SJCRH30 (cell line): ENCODE measurements at regions not wholly inside any gene's neighbourhood (a gene's known extent, or its start where the extent isn't known, plus 50 kb on each side); places are given as distances from the start of the nearest gene placed in this dataset.

Source experiments
- DNase-seq, 2 experiments: peaks; one replicate each; pipeline ENCODE4 v3.0.0-alpha.2; 2015 to 2020
- H3K27ac ChIP-seq: fragments of 250-450 bp; sonication (Bioruptor Pico); 2 replicates; pipeline ENCODE4 v1.5.1; 2020; ENCODE audit warnings: mild to moderate bottlenecking, moderate library complexity
- H3K27me3 ChIP-seq: fragments of 250-450 bp; sonication (Bioruptor Pico); 2 replicates; pipeline ENCODE4 v1.5.1; 2020; ENCODE audit warnings: mild to moderate bottlenecking, moderate library complexity
- H3K36me3 ChIP-seq: fragments of 250-450 bp; sonication (Bioruptor Pico); 2 replicates; pipeline ENCODE4 v1.5.1; 2020; ENCODE audit warnings: mild to moderate bottlenecking, moderate library complexity
- H3K4me1 ChIP-seq: fragments of 250-450 bp; sonication (Bioruptor Pico); 2 replicates; pipeline ENCODE4 v1.5.1; 2020; ENCODE audit warnings: mild to moderate bottlenecking, moderate library complexity
- H3K4me3 ChIP-seq: fragments of 250-450 bp; sonication (Bioruptor Pico); 2 replicates; pipeline ENCODE4 v1.5.1; 2020; ENCODE audit warnings: mild to moderate bottlenecking, moderate library complexity
- H3K9me3 ChIP-seq: fragments of 250-450 bp; sonication (Bioruptor Pico); replicated peaks from 2 replicates; pipeline ENCODE4 v1.5.1; 2020; ENCODE audit warnings: mild to moderate bottlenecking, moderate library complexity

- no peak for DNase-seq
- H3K27ac ChIP-seq, result no peak overlapping the region
- no peaks in the 10 kb centered on the region for H3K4me1 ChIP-seq
- no peak overlapping the region for H3K4me3 ChIP-seq
- no peaks in the 10 kb centered on the region for H3K36me3 ChIP-seq
- H3K27me3 ChIP-seq, result no peaks in the 10 kb centered on the region
- H3K9me3 ChIP-seq, result no peaks in the 10 kb centered on the region
These were observed 1023.5 kb upstream of the B3GALT2 start for GRCh38 chr1:194209920-194210319.

GRCh38 chr1:194208674-194209073 is 1022.3 kb upstream of the B3GALT2 start:
- Histone ChIP-seq H3K36me3 (no peaks in the 10 kb centered on the region), H3K9me3 (no peaks in the 10 kb centered on the region), H3K4me3 (no peak overlapping the region), H3K27ac (no peak overlapping the region), H3K4me1 (no peaks in the 10 kb centered on the region), H3K27me3 (no peaks in the 10 kb centered on the region)
- no peak for DNase-seq

- no peaks in the 10 kb centered on the region for H3K36me3 ChIP-seq
- no peaks in the 10 kb centered on the region for H3K9me3 ChIP-seq
- no peak for DNase-seq
- H3K4me3 ChIP-seq, result no peak overlapping the region
- H3K27ac ChIP-seq, result no peak overlapping the region
- H3K27me3 ChIP-seq, result no peaks in the 10 kb centered on the region
- H3K4me1 ChIP-seq, result no peaks in the 10 kb centered on the region
These were observed 1010.1 kb upstream of the B3GALT2 start for GRCh38 chr1:194196562-194196961.

- H3K4me1 ChIP-seq, result no peaks in the 10 kb centered on the region
- H3K27me3 ChIP-seq, result no peaks in the 10 kb centered on the region
- H3K27ac ChIP-seq, result no peak overlapping the region
- H3K9me3 ChIP-seq, result no peaks in the 10 kb centered on the region
- H3K36me3 ChIP-seq, result no peaks in the 10 kb centered on the region
- peak in 1 of 2 experiments; percentile 12 for DNase-seq
- no peak overlapping the region for H3K4me3 ChIP-seq
These were observed 1008.3 kb upstream of the B3GALT2 start for GRCh38 chr1:194194724-194195123.

GRCh38 chr1:194184974-194185373 is 998.6 kb upstream of the B3GALT2 start:
- Histone ChIP-seq H3K9me3 (no peaks in the 10 kb centered on the region), H3K4me1 (no peaks in the 10 kb centered on the region), H3K27me3 (no peaks in the 10 kb centered on the region), H3K4me3 (no peak overlapping the region), H3K36me3 (no peaks in the 10 kb centered on the region), H3K27ac (no peak overlapping the region)
- no peak for DNase-seq

GRCh38 chr1:194184425-194184824 is 998.0 kb upstream of the B3GALT2 start:
- H3K27me3 ChIP-seq, result no peaks in the 10 kb centered on the region
- no peaks in the 10 kb centered on the region for H3K4me1 ChIP-seq
- H3K27ac ChIP-seq, result no peak overlapping the region
- no peaks in the 10 kb centered on the region for H3K9me3 ChIP-seq
- no peak for DNase-seq
- no peak overlapping the region for H3K4me3 ChIP-seq
- no peaks in the 10 kb centered on the region for H3K36me3 ChIP-seq

GRCh38 chr1:194181845-194182244 is 995.4 kb upstream of the B3GALT2 start:
- Histone ChIP-seq H3K9me3 (no peaks in the 10 kb centered on the region), H3K4me1 (no peaks in the 10 kb centered on the region), H3K27ac (no peak overlapping the region), H3K27me3 (no peaks in the 10 kb centered on the region), H3K36me3 (no peaks in the 10 kb centered on the region), H3K4me3 (no peak overlapping the region)
- DNase-seq, result no peak

- Histone ChIP-seq H3K4me1 (no peaks in the 10 kb centered on the region), H3K36me3 (no peaks in the 10 kb centered on the region), H3K4me3 (no peak overlapping the region), H3K27ac (no peak overlapping the region), H3K27me3 (no peaks in the 10 kb centered on the region), H3K9me3 (no peaks in the 10 kb centered on the region)
- DNase-seq, result no peak
These were observed 989.8 kb upstream of the B3GALT2 start for GRCh38 chr1:194176212-194176611.

GRCh38 chr1:194175251-194175650 is 988.8 kb upstream of the B3GALT2 start:
- H3K4me3 ChIP-seq, result no peak overlapping the region
- no peaks in the 10 kb centered on the region for H3K4me1 ChIP-seq
- DNase-seq, result no peak
- H3K36me3 ChIP-seq, result no peaks in the 10 kb centered on the region
- no peaks in the 10 kb centered on the region for H3K9me3 ChIP-seq
- no peaks in the 10 kb centered on the region for H3K27me3 ChIP-seq
- H3K27ac ChIP-seq, result no peak overlapping the region

GRCh38 chr1:194174528-194174927 is 988.1 kb upstream of the B3GALT2 start:
- no peak overlapping the region for H3K4me3 ChIP-seq
- no peaks in the 10 kb centered on the region for H3K36me3 ChIP-seq
- no peaks in the 10 kb centered on the region for H3K4me1 ChIP-seq
- no peaks in the 10 kb centered on the region for H3K9me3 ChIP-seq
- no peaks in the 10 kb centered on the region for H3K27me3 ChIP-seq
- H3K27ac ChIP-seq, result no peak overlapping the region
- no peak for DNase-seq

- no peak for DNase-seq
- Histone ChIP-seq H3K9me3 (no peaks in the 10 kb centered on the region), H3K4me1 (no peaks in the 10 kb centered on the region), H3K36me3 (no peaks in the 10 kb centered on the region), H3K27ac (no peak overlapping the region), H3K27me3 (no peaks in the 10 kb centered on the region), H3K4me3 (no peak overlapping the region)
These were observed 985.2 kb upstream of the B3GALT2 start for GRCh38 chr1:194171596-194171995.

GRCh38 chr1:194167956-194168640 is 981.7 kb upstream of the B3GALT2 start:
- H3K27me3 ChIP-seq, result no peaks in the 10 kb centered on the region
- H3K36me3 ChIP-seq, result no peaks in the 10 kb centered on the region
- no peaks in the 10 kb centered on the region for H3K4me1 ChIP-seq
- no peak for DNase-seq
- no peak overlapping the region for H3K4me3 ChIP-seq
- H3K9me3 ChIP-seq, result no peaks in the 10 kb centered on the region
- no peak overlapping the region for H3K27ac ChIP-seq

- Histone ChIP-seq H3K9me3 (no peaks in the 10 kb centered on the region), H3K36me3 (no peaks in the 10 kb centered on the region), H3K27me3 (no peaks in the 10 kb centered on the region), H3K4me1 (no peaks in the 10 kb centered on the region), H3K4me3 (no peak overlapping the region), H3K27ac (no peak overlapping the region)
- no peak for DNase-seq
These were observed 978.3 kb upstream of the B3GALT2 start for GRCh38 chr1:194164755-194165154.

GRCh38 chr1:194161591-194161990 is 975.2 kb upstream of the B3GALT2 start:
- DNase-seq, result no peak
- Histone ChIP-seq H3K4me3 (no peak overlapping the region), H3K9me3 (no peaks in the 10 kb centered on the region), H3K4me1 (no peaks in the 10 kb centered on the region), H3K36me3 (no peaks in the 10 kb centered on the region), H3K27ac (no peak overlapping the region), H3K27me3 (no peaks in the 10 kb centered on the region)

- Histone ChIP-seq H3K27ac (no peak overlapping the region), H3K4me1 (no peaks in the 10 kb centered on the region), H3K4me3 (no peak overlapping the region), H3K36me3 (no peaks in the 10 kb centered on the region), H3K27me3 (no peaks in the 10 kb centered on the region), H3K9me3 (no peaks in the 10 kb centered on the region)
- DNase-seq, result peak in 1 of 2 experiments; percentile 1
These were observed 973.5 kb upstream of the B3GALT2 start for GRCh38 chr1:194159941-194160340.

GRCh38 chr1:194155962-194156361 is 969.5 kb upstream of the B3GALT2 start:
- H3K27me3 ChIP-seq, result no peaks in the 10 kb centered on the region

More at GRCh38 chr1:194155962-194156361, 969.5 kb upstream of the B3GALT2 start:
- Histone ChIP-seq H3K4me1 (no peaks in the 10 kb centered on the region), H3K4me3 (no peak overlapping the region), H3K27ac (no peak overlapping the region), H3K36me3 (no peaks in the 10 kb centered on the region), H3K9me3 (no peaks in the 10 kb centered on the region)
- DNase-seq, result no peak
